AG08395 (cell line): ENCODE measurements at regions not wholly inside any gene's neighbourhood (a gene's known extent, or its start where the extent isn't known, plus 50 kb on each side); places are given as distances from the start of the nearest gene placed in this dataset.

Experiments
- DNase-seq: peaks from one replicate; pipeline ENCODE4 v3.0.0; 2012; ENCODE audit warnings: mixed read lengths, low spot score

DNA sequence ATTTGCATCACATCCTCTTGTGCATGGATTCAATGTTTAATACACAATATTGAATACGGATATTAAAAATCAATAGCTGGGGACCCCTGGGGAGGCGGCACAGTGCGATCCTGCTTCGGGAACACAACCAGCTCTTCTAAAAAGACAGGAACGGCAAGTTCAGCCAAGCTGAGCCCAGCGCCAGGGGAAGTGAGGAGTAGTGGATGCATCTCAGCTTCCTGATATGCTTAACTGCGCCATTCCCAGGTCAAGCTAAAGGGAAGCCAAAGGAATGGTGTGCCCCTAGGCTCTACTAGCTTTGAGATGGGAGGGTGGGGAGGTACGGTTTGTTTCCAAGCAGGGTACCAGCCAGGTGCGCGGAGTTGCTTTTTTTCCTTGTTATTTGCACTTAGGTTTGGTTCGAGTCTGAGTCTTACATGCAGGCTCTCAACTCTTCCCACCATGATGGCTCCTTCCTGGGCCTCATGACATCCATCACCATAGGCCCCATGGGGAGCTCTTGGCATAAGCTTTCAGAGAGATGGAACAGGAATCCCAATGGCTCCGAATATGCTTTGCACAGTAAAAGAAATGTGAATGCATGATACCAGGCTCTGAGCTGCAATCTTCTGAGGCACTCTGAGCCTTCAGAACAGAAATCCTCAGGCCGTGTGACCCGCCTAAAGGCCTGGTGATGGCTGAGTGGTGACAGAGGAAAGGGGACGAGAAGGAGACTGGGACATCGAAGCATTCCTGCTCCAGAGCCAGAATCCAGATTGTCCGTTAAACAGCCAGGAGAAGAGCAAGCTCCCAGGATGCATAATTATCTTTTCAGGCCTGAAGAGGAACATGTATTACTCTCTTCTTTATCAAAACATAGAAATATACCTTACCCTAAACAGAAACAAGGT lies 51.8 kb upstream of the BCOR start:
- DNase-seq = no peak

DNA sequence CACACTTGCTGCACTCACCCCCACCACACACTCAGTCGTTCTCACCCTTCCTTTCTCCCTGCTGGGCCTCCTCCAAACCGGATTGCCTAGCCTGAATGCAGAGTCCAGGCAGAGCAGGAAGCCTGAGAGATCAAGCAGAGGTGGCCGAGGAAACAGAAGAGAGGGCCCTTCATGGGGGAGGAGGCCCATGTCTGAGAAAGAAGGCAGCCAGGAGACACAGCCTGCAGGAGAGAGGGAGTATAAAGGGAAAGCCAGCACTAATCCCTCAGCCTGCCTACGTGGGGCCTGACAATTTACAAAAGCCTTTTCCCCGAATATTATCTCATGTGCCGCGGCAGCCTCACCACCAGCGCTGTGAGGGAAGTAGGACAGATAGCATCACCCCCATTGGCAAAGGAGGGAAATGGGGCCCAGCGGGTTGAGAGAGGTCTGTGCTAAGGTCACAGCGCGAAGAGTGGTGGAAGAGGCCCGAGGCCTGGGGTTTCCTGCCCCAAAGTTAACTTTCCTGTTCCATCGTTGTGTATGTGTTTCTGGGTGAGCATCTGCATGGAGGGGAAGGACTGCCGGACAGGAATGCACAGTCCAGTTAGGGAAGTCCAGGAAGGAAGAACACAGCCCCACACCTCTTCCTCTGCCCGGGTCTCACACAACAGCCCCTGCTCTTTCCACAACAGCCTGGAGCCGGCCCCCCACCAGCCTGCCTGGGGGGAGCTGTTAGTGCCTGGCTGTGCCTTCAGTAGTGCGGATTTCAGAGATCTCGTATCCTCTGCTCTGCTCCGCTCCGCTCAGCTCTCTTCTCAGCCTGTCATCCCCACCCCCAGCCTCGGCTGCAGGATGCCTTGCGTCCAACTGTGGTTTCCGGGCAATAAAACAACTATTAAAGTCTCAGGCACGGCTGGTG lies 50.9 kb upstream of the BCOR start:
- no peak for DNase-seq

DNA sequence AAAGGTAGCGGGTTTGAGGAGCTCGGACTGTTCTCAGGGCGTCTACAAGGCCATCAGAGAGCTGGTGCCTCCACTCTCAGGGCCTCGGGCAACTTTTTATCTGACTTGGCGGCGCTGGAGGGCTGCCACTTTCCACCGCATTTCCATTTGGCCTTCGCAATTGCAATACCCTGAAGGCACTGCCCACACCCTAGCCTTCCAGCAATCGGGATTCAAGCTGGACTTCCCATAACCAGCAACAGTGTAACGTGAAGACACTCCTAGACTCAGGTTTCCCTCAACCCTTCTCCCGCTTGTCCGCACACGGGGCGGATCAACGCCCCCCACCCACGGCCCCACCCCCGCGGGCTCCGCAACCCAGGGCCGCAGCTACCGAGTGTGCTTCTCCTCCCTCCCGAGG lies 50.2 kb upstream of the BCOR start:
- no peak for DNase-seq
